CD8-positive, alpha-beta memory T cell (primary cell): ENCODE measurements at regions not wholly inside any gene's neighbourhood (a gene's known extent, or its start where the extent isn't known, plus 50 kb on each side); places are given as distances from the start of the nearest gene placed in this dataset.

ENCODE experiments used
- CTCF ChIA-PET: fragments of 350-600 bp; sonication (Branson Sonifier 250); formaldehyde crosslinking; loops from one replicate; lab custom pipeline; 2021; ENCODE audit warnings: antibody characterized with exemption; lab: Charles Lee
- POLR2A ChIA-PET: fragments of 350-600 bp; sonication (Branson Sonifier 250); formaldehyde crosslinking; loops from one replicate; lab custom pipeline; 2021; ENCODE audit warnings: antibody characterized with exemption; lab: Charles Lee
- DNase-seq, 5 donors: peaks; one replicate each; pipeline versions ENCODE4 v3.0.0 to v3.0.0-alpha.2; 2020 to 2022; ENCODE audit warnings: mixed read lengths in 1 of 5
- H3K27ac ChIP-seq: one replicate; pipeline ENCODE4 v1.7.0; 2013; ENCODE audit warnings: low read depth, mild to moderate bottlenecking, low read length, moderate library complexity
- H3K27me3 ChIP-seq: 2 replicates; pipeline ENCODE4 v1.7.0; 2013; ENCODE audit warnings: low read length, mild to moderate bottlenecking; ENCODE audit not compliant: insufficient read depth, poor library complexity, severe bottlenecking
- H3K36me3 ChIP-seq: 2 replicates; pipeline ENCODE4 v1.7.0; 2013; ENCODE audit warnings: mild to moderate bottlenecking, low read length, moderate library complexity; ENCODE audit not compliant: insufficient read depth
- H3K4me1 ChIP-seq: 2 replicates; pipeline ENCODE4 v1.7.0; 2013; ENCODE audit warnings: mild to moderate bottlenecking, low read length, moderate library complexity; ENCODE audit not compliant: insufficient read depth
- H3K4me3 ChIP-seq: 2 replicates; pipeline ENCODE4 v1.7.0; 2013; ENCODE audit warnings: mild to moderate bottlenecking, low read length
- H3K9me3 ChIP-seq: 2 replicates; pipeline ENCODE4 v1.7.0; 2013; ENCODE audit warnings: mild to moderate bottlenecking, low read length
- H3K27ac Mint-ChIP-seq, 8 donors: one replicate each; pipeline ENCODE4 v1.8.0; 2020 to 2021; ENCODE audit warnings: mixed read lengths in 8 of 8, mild to moderate bottlenecking in 6 of 8, inconsistent platforms in 3 of 8, moderate library complexity in 3 of 8
- H3K27me3 Mint-ChIP-seq, 2 donors: one replicate each; pipeline ENCODE4 v1.8.0; 2020 to 2021; ENCODE audit warnings: mixed read lengths in 2 of 2, mild to moderate bottlenecking in 1 of 2, moderate library complexity in 1 of 2
- H3K36me3 Mint-ChIP-seq, 3 donors: one replicate each; pipeline ENCODE4 v1.8.0; 2020 to 2021; ENCODE audit warnings: mixed read lengths in 3 of 3, inconsistent platforms in 1 of 3, mild to moderate bottlenecking in 1 of 3
- H3K4me1 Mint-ChIP-seq, 3 donors: one replicate each; pipeline ENCODE4 v1.8.0; 2020 to 2021; ENCODE audit warnings: mixed read lengths in 3 of 3, inconsistent platforms in 1 of 3, mild to moderate bottlenecking in 1 of 3
- H3K4me3 Mint-ChIP-seq, 7 donors: one replicate each; pipeline ENCODE4 v1.8.0; 2020 to 2021; ENCODE audit warnings: mixed read lengths in 7 of 7, mild to moderate bottlenecking in 6 of 7, moderate library complexity in 4 of 7, inconsistent platforms in 2 of 7
- H3K9me3 Mint-ChIP-seq, 5 donors: one replicate each; pipeline ENCODE4 v1.8.0; 2020 to 2022; ENCODE audit warnings: mixed read lengths in 5 of 5, mild to moderate bottlenecking in 3 of 5, moderate library complexity in 2 of 5, inconsistent platforms in 1 of 5

DNA sequence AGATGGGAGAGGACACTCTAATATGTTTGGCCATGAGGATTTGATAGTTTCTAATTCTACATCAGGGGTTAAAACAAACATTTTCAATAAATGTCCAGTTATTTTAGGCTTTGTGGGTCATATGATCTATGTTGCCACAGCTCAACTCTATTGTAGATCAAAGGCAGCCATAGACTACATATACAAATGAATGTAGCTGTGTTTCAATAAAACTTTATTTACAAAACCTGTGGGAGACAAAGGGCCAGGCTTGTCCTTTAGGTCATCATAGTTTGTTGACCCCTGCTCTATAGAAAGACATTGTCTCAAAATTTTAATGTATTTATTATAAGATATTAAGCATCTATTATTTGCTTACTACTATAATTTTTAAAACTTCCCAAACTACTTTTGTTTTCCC is 325.4 kb upstream of the MEF2C start:
- Mint-ChIP-seq H3K4me3 (no peak overlapping the region), H3K27me3 (no peaks in the 10 kb centered on the region), H3K4me1 (no peaks in the 10 kb centered on the region), H3K27ac (no peak overlapping the region), H3K9me3 (peaks cover 0 to 5% (median 0%) of the 10 kb centered on the region in 5 donors), H3K36me3 (no peaks in the 10 kb centered on the region)
- H3K36me3 ChIP-seq = no peaks in the 10 kb centered on the region
- no peak overlapping the region for H3K27ac ChIP-seq
- ChIA-PET CTCF (no interaction called here), POLR2A (no interaction called here)
- no peaks in the 10 kb centered on the region for H3K4me1 ChIP-seq
- no peak overlapping the region for H3K4me3 ChIP-seq
- H3K27me3 ChIP-seq = no peaks in the 10 kb centered on the region
- no peaks in the 10 kb centered on the region for H3K9me3 ChIP-seq
- DNase-seq = no peak

DNA sequence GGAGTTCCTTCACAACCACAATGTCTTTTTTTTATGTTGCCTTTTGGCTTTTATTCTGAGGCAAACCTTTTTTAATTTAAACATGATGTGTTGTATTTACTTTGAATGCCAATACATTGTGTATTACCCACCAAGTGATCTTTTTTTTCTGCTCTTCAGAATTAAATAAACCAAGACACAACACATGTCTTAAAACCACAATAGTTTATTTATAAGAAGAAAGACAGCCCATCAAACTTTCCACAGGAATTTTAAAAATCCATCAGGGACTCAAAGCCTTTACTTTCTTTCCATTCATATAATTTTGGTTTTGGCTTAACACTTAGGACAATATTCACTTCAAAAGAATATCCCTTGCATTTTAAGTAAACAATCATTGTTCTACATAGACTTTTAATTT is 321.8 kb upstream of the MEF2C start:
- H3K4me3 ChIP-seq = no peak overlapping the region
- no peaks in the 10 kb centered on the region for H3K4me1 Mint-ChIP-seq
- H3K27ac Mint-ChIP-seq = no peak overlapping the region
- H3K36me3 Mint-ChIP-seq = no peaks in the 10 kb centered on the region
- no peaks in the 10 kb centered on the region for H3K36me3 ChIP-seq
- DNase-seq = no peak
- no peak overlapping the region for H3K4me3 Mint-ChIP-seq
- ChIA-PET POLR2A (no interaction called here), CTCF (no interaction called here)
- H3K4me1 ChIP-seq = no peaks in the 10 kb centered on the region
- no peaks in the 10 kb centered on the region for H3K27me3 ChIP-seq
- H3K9me3 ChIP-seq = peaks cover 4% of the 10 kb centered on the region
- peaks cover 4 to 13% (median 9%) of the 10 kb centered on the region in 5 donors for H3K9me3 Mint-ChIP-seq
- no peak overlapping the region for H3K27ac ChIP-seq
- H3K27me3 Mint-ChIP-seq = no peaks in the 10 kb centered on the region

DNA sequence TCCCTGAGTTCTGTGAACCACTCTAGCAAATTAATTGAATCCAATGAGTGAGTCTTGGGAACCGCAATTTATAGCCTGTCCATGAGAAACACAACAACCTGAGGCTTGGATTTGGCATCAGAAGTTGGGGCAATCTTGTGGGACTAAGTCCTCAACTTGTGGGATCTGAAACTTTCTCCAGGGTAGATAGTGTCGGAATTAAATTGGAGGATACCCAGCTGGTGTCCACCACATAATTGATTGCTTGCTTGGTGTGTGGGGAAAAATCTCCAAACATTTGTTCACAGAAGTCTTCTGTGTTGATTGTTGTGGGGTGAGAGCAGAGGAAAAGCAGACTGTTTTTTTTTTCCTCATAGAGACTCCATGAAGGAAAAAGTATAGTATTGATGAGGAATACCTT is 320.6 kb upstream of the MEF2C start:
- H3K27me3 Mint-ChIP-seq = no peaks in the 10 kb centered on the region
- no peak overlapping the region for H3K27ac Mint-ChIP-seq
- DNase-seq = no peak
- H3K4me3 Mint-ChIP-seq = no peak overlapping the region
- no peaks in the 10 kb centered on the region for H3K36me3 Mint-ChIP-seq
- POLR2A ChIA-PET = no interaction called here
- Histone ChIP-seq H3K4me1 (no peaks in the 10 kb centered on the region), H3K4me3 (no peak overlapping the region), H3K27ac (no peak overlapping the region), H3K27me3 (no peaks in the 10 kb centered on the region), H3K9me3 (peaks cover 4% of the 10 kb centered on the region), H3K36me3 (no peaks in the 10 kb centered on the region)
- CTCF ChIA-PET = no interaction called here
- H3K4me1 Mint-ChIP-seq = no peaks in the 10 kb centered on the region
- H3K9me3 Mint-ChIP-seq = peaks cover 8 to 18% (median 16%) of the 10 kb centered on the region in 5 donors

GRCh38 chr5:89200899-89201298 is 317.9 kb upstream of the MEF2C start:
- Mint-ChIP-seq H3K9me3 (peaks cover 16 to 28% (median 20%) of the 10 kb centered on the region in 5 donors), H3K36me3 (peaks cover 0 to 6% (median 0%) of the 10 kb centered on the region in 3 donors), H3K27ac (no peak overlapping the region), H3K4me1 (no peaks in the 10 kb centered on the region), H3K27me3 (peaks cover 0 to 1% of the 10 kb centered on the region in 2 donors), H3K4me3 (no peak overlapping the region)
- H3K36me3 ChIP-seq = no peaks in the 10 kb centered on the region
- no peak overlapping the region for H3K4me3 ChIP-seq
- no peaks in the 10 kb centered on the region for H3K27me3 ChIP-seq
- H3K27ac ChIP-seq = no peak overlapping the region
- POLR2A ChIA-PET = no interaction called here
- CTCF ChIA-PET = no interaction called here
- no peak for DNase-seq
- H3K4me1 ChIP-seq = no peaks in the 10 kb centered on the region
- H3K9me3 ChIP-seq = peaks cover 4% of the 10 kb centered on the region

GRCh38 chr5:89199306-89199705 is 316.3 kb upstream of the MEF2C start:
- Histone ChIP-seq H3K27ac (no peak overlapping the region), H3K4me3 (no peak overlapping the region), H3K4me1 (no peaks in the 10 kb centered on the region), H3K27me3 (no peaks in the 10 kb centered on the region), H3K9me3 (peaks cover 4% of the 10 kb centered on the region), H3K36me3 (no peaks in the 10 kb centered on the region)
- Mint-ChIP-seq H3K4me1 (no peaks in the 10 kb centered on the region), H3K9me3 (peaks cover 17 to 28% (median 22%) of the 10 kb centered on the region in 5 donors), H3K27me3 (peaks cover 0 to 1% of the 10 kb centered on the region in 2 donors), H3K4me3 (no peak overlapping the region), H3K36me3 (peaks cover 0 to 6% (median 0%) of the 10 kb centered on the region in 3 donors), H3K27ac (no peak overlapping the region)
- no peak for DNase-seq
- POLR2A ChIA-PET = no interaction called here
- CTCF ChIA-PET = no interaction called here

GRCh38 chr5:89191374-89191773 is 308.4 kb upstream of the MEF2C start:
- ChIA-PET POLR2A (no interaction called here), CTCF (no interaction called here)
- Histone ChIP-seq H3K9me3 (no peaks in the 10 kb centered on the region), H3K27me3 (no peaks in the 10 kb centered on the region), H3K36me3 (no peaks in the 10 kb centered on the region), H3K27ac (no peak overlapping the region), H3K4me1 (no peaks in the 10 kb centered on the region), H3K4me3 (no peak overlapping the region)
- H3K36me3 Mint-ChIP-seq = no peaks in the 10 kb centered on the region
- H3K4me1 Mint-ChIP-seq = no peaks in the 10 kb centered on the region
- H3K4me3 Mint-ChIP-seq = no peak overlapping the region
- peaks cover 0 to 13% (median 6%) of the 10 kb centered on the region in 5 donors for H3K9me3 Mint-ChIP-seq
- no peak overlapping the region for H3K27ac Mint-ChIP-seq
- H3K27me3 Mint-ChIP-seq = no peaks in the 10 kb centered on the region
- DNase-seq = no peak

- H3K4me3 Mint-ChIP-seq = no peak overlapping the region
- Histone ChIP-seq H3K4me3 (no peak overlapping the region), H3K9me3 (no peaks in the 10 kb centered on the region), H3K27ac (no peak overlapping the region), H3K4me1 (no peaks in the 10 kb centered on the region), H3K27me3 (no peaks in the 10 kb centered on the region), H3K36me3 (no peaks in the 10 kb centered on the region)
- no peaks in the 10 kb centered on the region for H3K4me1 Mint-ChIP-seq
- peaks cover 0 to 13% (median 6%) of the 10 kb centered on the region in 5 donors for H3K9me3 Mint-ChIP-seq
- no peaks in the 10 kb centered on the region for H3K36me3 Mint-ChIP-seq
- no peak overlapping the region for H3K27ac Mint-ChIP-seq
- H3K27me3 Mint-ChIP-seq = no peaks in the 10 kb centered on the region
- ChIA-PET POLR2A (no interaction called here), CTCF (no interaction called here)
- no peak for DNase-seq
These were observed 307.7 kb upstream of the MEF2C start for GRCh38 chr5:89190515-89191265.

DNA sequence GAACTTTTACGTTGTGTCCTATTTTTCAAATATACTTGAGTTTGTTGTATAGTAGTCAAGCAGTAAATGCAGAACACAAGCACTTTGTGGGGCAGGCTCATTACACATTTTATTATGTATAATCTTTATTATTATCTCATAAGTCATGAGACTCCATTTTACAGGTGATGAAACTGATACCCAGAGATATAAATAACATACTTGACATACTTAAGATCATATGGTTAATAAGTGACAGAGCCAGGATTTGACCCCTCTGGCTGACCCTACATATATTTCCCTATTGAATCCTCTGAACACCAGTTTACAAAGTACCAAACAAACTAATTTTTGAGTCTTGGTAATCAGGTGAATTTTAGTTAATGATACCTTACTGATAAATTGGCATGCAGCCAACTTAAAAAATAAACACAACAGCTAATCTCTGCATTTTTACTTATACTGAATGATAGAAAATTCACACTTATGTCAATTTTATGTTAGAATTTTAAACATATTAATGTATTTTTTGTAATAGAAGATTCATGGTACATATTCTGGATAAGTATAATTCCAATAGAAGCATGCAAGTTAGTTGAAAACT is 305.0 kb upstream of the MEF2C start:
- no peaks in the 10 kb centered on the region for H3K4me1 Mint-ChIP-seq
- H3K27me3 ChIP-seq = no peaks in the 10 kb centered on the region

More for the DNA sequence above, 305.0 kb upstream of the MEF2C start:
- no peaks in the 10 kb centered on the region for H3K36me3 ChIP-seq
- no peak overlapping the region for H3K4me3 ChIP-seq
- POLR2A ChIA-PET = no interaction called here
- Mint-ChIP-seq H3K36me3 (no peaks in the 10 kb centered on the region), H3K27me3 (no peaks in the 10 kb centered on the region), H3K27ac (no peak overlapping the region), H3K4me3 (no peak overlapping the region), H3K9me3 (peaks cover 0 to 13% (median 0%) of the 10 kb centered on the region in 5 donors)
- H3K4me1 ChIP-seq = no peaks in the 10 kb centered on the region
- CTCF ChIA-PET = no interaction called here
- no peak overlapping the region for H3K27ac ChIP-seq
- no peak for DNase-seq
- no peaks in the 10 kb centered on the region for H3K9me3 ChIP-seq
